IPS DF 19.7 (cell line): ENCODE measurements at regions not wholly inside any gene's neighbourhood (a gene's known extent, or its start where the extent isn't known, plus 50 kb on each side); places are given as distances from the start of the nearest gene placed in this dataset.

Source experiments
- DNase-seq: peaks from one replicate; pipeline ENCODE4 v3.0.0-alpha.2; 2013; ENCODE audit warnings: low read depth, low spot score

GRCh38 chr11:31861011-31861410 lies 49.9 kb upstream of the PAX6 start:
- DNase-seq, result no peak
